IMR-90 (cell line): ENCODE measurements at regions not wholly inside any gene's neighbourhood (a gene's known extent, or its start where the extent isn't known, plus 50 kb on each side); places are given as distances from the start of the nearest gene placed in this dataset.

Experiments used
- ATAC-seq: fragments of 200-7000 bp; cut with Tn5 transposase; 2 replicates; pipeline ENCODE4 v1.9.1; 2020; ENCODE audit warnings: low read depth, mild to moderate bottlenecking, moderate library complexity
- BruUV-seq: library from RNA; stranded (reverse); fragments of 400-500 nt; replicated peaks from 2 replicates; lab custom pipeline; 2021; lab: Mats Ljungman, UMichigan
- CTCF ChIA-PET: fragments of 300-600 bp; formaldehyde crosslinking; extraction: SDS; loops from one replicate; lab custom pipeline; 2021; ENCODE audit warnings: antibody characterized with exemption; lab: Yijun Ruan, JAX
- POLR2A ChIA-PET: fragments of 300-600 bp; sonication (Branson Sonifier 250); formaldehyde crosslinking; loops from one replicate; lab custom pipeline; 2022; ENCODE audit warnings: antibody characterized with exemption; ENCODE audit not compliant: unreplicated experiment; lab: Charles Lee
- DNase-seq: peaks from one replicate; pipeline ENCODE4 v3.0.0; 2013
- H2AFZ ChIP-seq: replicated peaks from 2 replicates; pipeline ENCODE3; 2013; ENCODE audit warnings: low read length, mild to moderate bottlenecking; ENCODE audit not compliant: poor library complexity
- H2AK5ac ChIP-seq: 2 replicates; pipeline ENCODE4 v1.6.1; 2013; ENCODE audit warnings: low read depth, low read length, inconsistent platforms
- H2AK9ac ChIP-seq: replicated peaks from 2 replicates; pipeline ENCODE3; 2013; ENCODE audit warnings: mild to moderate bottlenecking, low read depth, low read length, moderate library complexity; ENCODE audit not compliant: poor library complexity
- H2BK120ac ChIP-seq: 2 replicates; pipeline ENCODE4 v1.6.1; 2013; ENCODE audit warnings: low read depth, low read length, inconsistent platforms
- H2BK15ac ChIP-seq: 3 replicates; pipeline ENCODE4 v1.6.1; 2013; ENCODE audit warnings: low read depth, low read length, inconsistent platforms
- H2BK20ac ChIP-seq: 2 replicates; pipeline ENCODE4 v1.6.1; 2013; ENCODE audit warnings: low read depth, mild to moderate bottlenecking, inconsistent platforms, low read length, moderate library complexity
- H2BK5ac ChIP-seq: 2 replicates; pipeline ENCODE4 v1.6.1; 2013; ENCODE audit warnings: mild to moderate bottlenecking, low read depth, low read length, inconsistent platforms; ENCODE audit not compliant: poor library complexity, severe bottlenecking
- H3K14ac ChIP-seq: replicated peaks from 2 replicates; pipeline ENCODE4 v1.6.1; 2013; ENCODE audit warnings: low read depth, low read length, inconsistent platforms
- H3K18ac ChIP-seq: 2 replicates; pipeline ENCODE4 v1.6.1; 2013; ENCODE audit warnings: low read depth, low read length, control low read depth
- H3K23ac ChIP-seq: 2 replicates; pipeline ENCODE4 v1.6.1; 2013; ENCODE audit warnings: low read depth, low read length, inconsistent platforms
- H3K27ac ChIP-seq: 2 replicates; pipeline ENCODE4 v1.5.1; 2013; ENCODE audit warnings: mild to moderate bottlenecking, control low read depth, low read length; ENCODE audit not compliant: insufficient read depth
- H3K27me3 ChIP-seq: 2 replicates; pipeline ENCODE4 v1.6.1; 2013; ENCODE audit warnings: low read length; ENCODE audit not compliant: control insufficient read depth, insufficient read depth
- H3K36me3 ChIP-seq: 2 replicates; pipeline ENCODE4 v1.6.1; 2013; ENCODE audit warnings: low read length, mixed read lengths; ENCODE audit not compliant: control insufficient read depth, insufficient read depth
- H3K4ac ChIP-seq: 2 replicates; pipeline ENCODE4 v1.6.1; 2013; ENCODE audit warnings: low read depth, low read length, inconsistent platforms
- H3K4me1 ChIP-seq: 2 replicates; pipeline ENCODE4 v1.6.1; 2013; ENCODE audit warnings: low read length, mixed read lengths; ENCODE audit not compliant: control insufficient read depth, insufficient read depth
- H3K4me2 ChIP-seq: 2 replicates; pipeline ENCODE4 v1.6.1; 2013; ENCODE audit warnings: low read depth, mild to moderate bottlenecking, control low read depth, low read length, moderate library complexity
- H3K4me3 ChIP-seq: 2 replicates; pipeline ENCODE4 v1.5.1; 2013; ENCODE audit warnings: low read depth, mild to moderate bottlenecking, control low read depth, low read length, moderate library complexity; ENCODE audit not compliant: insufficient read depth
- H3K56ac ChIP-seq: 2 replicates; pipeline ENCODE4 v1.6.1; 2013; ENCODE audit warnings: low read length, inconsistent platforms; ENCODE audit not compliant: insufficient read depth; ENCODE audit errors: extremely low read depth
- H3K79me1 ChIP-seq, 2 experiments: 2 replicates each; pipeline ENCODE4 v1.6.1; 2013; ENCODE audit warnings: low read length in 2 of 2, inconsistent platforms in 1 of 2, low read depth in 1 of 2
- H3K9ac ChIP-seq: 2 replicates; pipeline ENCODE4 v1.6.1; 2013; ENCODE audit warnings: low read depth, low read length, control low read depth
- H3K9me1 ChIP-seq: 2 replicates; pipeline ENCODE4 v1.6.1; 2013; ENCODE audit warnings: low read length, inconsistent platforms; ENCODE audit not compliant: insufficient read depth
- H3K9me3 ChIP-seq: 2 replicates; pipeline ENCODE4 v1.6.1; 2013; ENCODE audit warnings: low read length; ENCODE audit not compliant: control insufficient read depth, insufficient read depth
- H4K20me1 ChIP-seq: 2 replicates; pipeline ENCODE4 v1.6.1; 2013; ENCODE audit warnings: low read length, inconsistent platforms; ENCODE audit not compliant: insufficient read depth
- H4K5ac ChIP-seq: 2 replicates; pipeline ENCODE4 v1.6.1; 2013; ENCODE audit warnings: mild to moderate bottlenecking, low read depth, low read length, control low read depth
- H4K8ac ChIP-seq, 2 experiments: 2 replicates each; pipeline ENCODE4 v1.6.1; 2013; ENCODE audit warnings: low read depth in 2 of 2, low read length in 2 of 2, control low read depth in 1 of 2, inconsistent platforms in 1 of 2
- H4K91ac ChIP-seq: 2 replicates; pipeline ENCODE4 v1.6.1; 2013; ENCODE audit warnings: low read depth, low read length, inconsistent platforms; ENCODE audit not compliant: insufficient read depth
- CEBPB ChIP-seq: IDR thresholded peaks from 2 replicates; pipeline ENCODE4 v1.6.1; 2012; ENCODE audit warnings: low read depth, low read length, improper control_type of control experiment
- CHD1 ChIP-seq: IDR thresholded peaks from 2 replicates; pipeline ENCODE4 v1.6.1; 2012; ENCODE audit warnings: low read depth, low read length, improper control_type of control experiment
- FOS ChIP-seq: fragments of 150-350 bp; IDR thresholded peaks from 2 replicates; pipeline ENCODE4 v1.6.1; 2016; ENCODE audit warnings: low read depth, low read length
- MAFK ChIP-seq: IDR thresholded peaks from 2 replicates; pipeline ENCODE4 v1.6.1; 2012; ENCODE audit warnings: low read depth, low read length, improper control_type of control experiment
- MAZ ChIP-seq: IDR thresholded peaks from 2 replicates; pipeline ENCODE4 v1.6.1; 2012; ENCODE audit warnings: low read depth, mild to moderate bottlenecking, low read length, improper control_type of control experiment, moderate library complexity, borderline replicate concordance
- MXI1 ChIP-seq: IDR thresholded peaks from 2 replicates; pipeline ENCODE4 v1.6.1; 2012; ENCODE audit warnings: low read depth, mild to moderate bottlenecking, low read length, moderate library complexity, borderline replicate concordance
- POLR2A ChIP-seq: IDR thresholded peaks from 2 replicates; pipeline ENCODE4 v1.6.1; 2012; ENCODE audit warnings: mild to moderate bottlenecking, low read depth, low read length
- SMC3 ChIP-seq: fragments of 150-350 bp; IDR thresholded peaks from 2 replicates; pipeline ENCODE4 v1.6.1; 2016; ENCODE audit warnings: low read depth, mild to moderate bottlenecking, antibody characterized with exemption, low read length, moderate library complexity
- WGBS, 2 experiments: methylation state at CpG; one replicate each; pipeline versions ENCODE4 v1.1.5 to v1.1.7; 2013; ENCODE audit warnings: missing lambda C conversion rate in 2 of 2; ENCODE audit not compliant: insufficient read length in 1 of 2; ENCODE audit errors: extremely low coverage in 2 of 2; 5-methylcytosine and 5-hydroxymethylcytosine counted together
- dilution Hi-C: fragments of 300-500 bp; cut with HindIII; formaldehyde crosslinking; loops from one replicate; pipeline ENCODE4 v1.14.3; 2018; ENCODE audit warnings: low sequenced_read_pairs; ENCODE audit not compliant: unreplicated experiment
- in situ Hi-C: fragments of 300-500 bp; cut with MboI; formaldehyde crosslinking; loops from 3 replicates; pipeline ENCODE4 v1.14.3; 2019; ENCODE audit warnings: low sequenced_read_pairs, inconsistent platforms, mixed read lengths
- intact Hi-C: fragments of 100-400 bp; cut with micrococcal nuclease; formaldehyde crosslinking; loops from 2 replicates; pipeline ENCODE4 v1.10.0; 2022
- TF ChIP-seq, protein P1 (sequence below): fragments of 150-350 bp; IDR thresholded peaks from 2 replicates; pipeline ENCODE4 v1.6.1; 2016; ENCODE audit warnings: low read depth, mild to moderate bottlenecking, low read length, moderate library complexity, borderline replicate concordance
- TF ChIP-seq, protein P2 (sequence below): fragments of 150-350 bp; IDR thresholded peaks from 2 replicates; pipeline ENCODE4 v1.6.1; 2017; ENCODE audit warnings: mild to moderate bottlenecking, antibody characterized with exemption, low read length, low read depth
- TF ChIP-seq, protein P3 (sequence below): conservative IDR thresholded peaks from 2 replicates; pipeline ENCODE4 v1.5.1; 2012; ENCODE audit warnings: mild to moderate bottlenecking, low read depth, low read length, improper control_type of control experiment

DNA sequence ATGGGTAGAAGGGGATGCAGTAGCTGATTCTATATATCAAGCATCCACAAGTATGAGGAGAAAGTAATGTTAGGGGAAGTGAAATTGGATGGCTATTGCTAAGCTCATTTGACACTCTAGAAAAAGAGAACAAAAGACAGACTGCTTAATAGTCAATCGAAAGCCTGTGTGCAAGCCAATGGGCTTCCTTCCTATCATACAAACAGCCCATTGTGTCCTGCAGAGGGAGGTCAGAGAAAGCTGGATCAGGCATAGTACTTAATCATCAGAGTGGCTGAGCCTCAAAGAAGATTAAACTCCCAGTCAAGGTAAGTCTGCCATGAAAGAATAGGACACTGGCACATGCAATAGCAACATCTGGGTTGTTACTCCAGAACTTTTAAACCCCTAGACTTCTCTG, 50.9 kb upstream of the PGR start:
- no peak overlapping the region for H2BK5ac ChIP-seq
- H2BK20ac ChIP-seq, result no peak overlapping the region
- no peak overlapping the region for H3K18ac ChIP-seq
- no peak overlapping the region for H2AFZ ChIP-seq
- H4K8ac ChIP-seq, result no peak overlapping the region
- H2BK15ac ChIP-seq, result no peak overlapping the region
- no peaks in the 10 kb centered on the region for H4K20me1 ChIP-seq
- no peak overlapping the region for H4K5ac ChIP-seq
- H3K79me1 ChIP-seq, result no peaks in the 10 kb centered on the region
- in situ Hi-C loops, result no loop called here
- H3K4me2 ChIP-seq, result no peak overlapping the region
- dilution Hi-C loops, result no loop called here
- no TSS peak for BruUV-seq
- DNase-seq (no peak), ATAC-seq (no peak)
- H2BK120ac ChIP-seq, result no peak overlapping the region
- intact Hi-C loops, result no loop called here
- H3K9me3 ChIP-seq, result no peaks in the 10 kb centered on the region
- H3K9ac ChIP-seq, result no peak overlapping the region
- H4K91ac ChIP-seq, result no peak overlapping the region
- TF ChIP-seq MAZ (no peak), POLR2A (no peak), MXI1 (no peak), CHD1 (no peak), CEBPB (no peak), SMC3 (no peak), MAFK (no peak), FOS (no peak)
- TF ChIP-seq, protein P1, sequence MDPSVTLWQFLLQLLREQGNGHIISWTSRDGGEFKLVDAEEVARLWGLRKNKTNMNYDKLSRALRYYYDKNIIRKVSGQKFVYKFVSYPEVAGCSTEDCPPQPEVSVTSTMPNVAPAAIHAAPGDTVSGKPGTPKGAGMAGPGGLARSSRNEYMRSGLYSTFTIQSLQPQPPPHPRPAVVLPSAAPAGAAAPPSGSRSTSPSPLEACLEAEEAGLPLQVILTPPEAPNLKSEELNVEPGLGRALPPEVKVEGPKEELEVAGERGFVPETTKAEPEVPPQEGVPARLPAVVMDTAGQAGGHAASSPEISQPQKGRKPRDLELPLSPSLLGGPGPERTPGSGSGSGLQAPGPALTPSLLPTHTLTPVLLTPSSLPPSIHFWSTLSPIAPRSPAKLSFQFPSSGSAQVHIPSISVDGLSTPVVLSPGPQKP, result no peak
- TF ChIP-seq, protein P2, sequence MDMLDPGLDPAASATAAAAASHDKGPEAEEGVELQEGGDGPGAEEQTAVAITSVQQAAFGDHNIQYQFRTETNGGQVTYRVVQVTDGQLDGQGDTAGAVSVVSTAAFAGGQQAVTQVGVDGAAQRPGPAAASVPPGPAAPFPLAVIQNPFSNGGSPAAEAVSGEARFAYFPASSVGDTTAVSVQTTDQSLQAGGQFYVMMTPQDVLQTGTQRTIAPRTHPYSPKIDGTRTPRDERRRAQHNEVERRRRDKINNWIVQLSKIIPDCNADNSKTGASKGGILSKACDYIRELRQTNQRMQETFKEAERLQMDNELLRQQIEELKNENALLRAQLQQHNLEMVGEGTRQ, result no peak
- TF ChIP-seq, protein P3, sequence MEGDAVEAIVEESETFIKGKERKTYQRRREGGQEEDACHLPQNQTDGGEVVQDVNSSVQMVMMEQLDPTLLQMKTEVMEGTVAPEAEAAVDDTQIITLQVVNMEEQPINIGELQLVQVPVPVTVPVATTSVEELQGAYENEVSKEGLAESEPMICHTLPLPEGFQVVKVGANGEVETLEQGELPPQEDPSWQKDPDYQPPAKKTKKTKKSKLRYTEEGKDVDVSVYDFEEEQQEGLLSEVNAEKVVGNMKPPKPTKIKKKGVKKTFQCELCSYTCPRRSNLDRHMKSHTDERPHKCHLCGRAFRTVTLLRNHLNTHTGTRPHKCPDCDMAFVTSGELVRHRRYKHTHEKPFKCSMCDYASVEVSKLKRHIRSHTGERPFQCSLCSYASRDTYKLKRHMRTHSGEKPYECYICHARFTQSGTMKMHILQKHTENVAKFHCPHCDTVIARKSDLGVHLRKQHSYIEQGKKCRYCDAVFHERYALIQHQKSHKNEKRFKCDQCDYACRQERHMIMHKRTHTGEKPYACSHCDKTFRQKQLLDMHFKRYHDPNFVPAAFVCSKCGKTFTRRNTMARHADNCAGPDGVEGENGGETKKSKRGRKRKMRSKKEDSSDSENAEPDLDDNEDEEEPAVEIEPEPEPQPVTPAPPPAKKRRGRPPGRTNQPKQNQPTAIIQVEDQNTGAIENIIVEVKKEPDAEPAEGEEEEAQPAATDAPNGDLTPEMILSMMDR, result no peak
- no peaks in the 10 kb centered on the region for H3K9me1 ChIP-seq
- no peak overlapping the region for H2AK5ac ChIP-seq
- no peak overlapping the region for H3K14ac ChIP-seq
- no CpG with 5 or more reads among the region's 1 CpG for WGBS, 2 experiments
- CTCF ChIA-PET, result no interaction called here
- H3K4ac ChIP-seq, result no peak overlapping the region
- no peaks in the 10 kb centered on the region for H3K27me3 ChIP-seq
- no peaks in the 10 kb centered on the region for H3K36me3 ChIP-seq
- no peak overlapping the region for H3K23ac ChIP-seq
- no peak overlapping the region for H3K27ac ChIP-seq
- H3K4me3 ChIP-seq, result no peak overlapping the region
- no peak overlapping the region for H3K56ac ChIP-seq
- no peaks in the 10 kb centered on the region for H3K4me1 ChIP-seq
- POLR2A ChIA-PET, result no interaction called here
- H2AK9ac ChIP-seq, result no peak overlapping the region
